Fibroblast of the conjunctiva (primary cell): ENCODE measurements at regions not wholly inside any gene's neighbourhood (a gene's known extent, or its start where the extent isn't known, plus 50 kb on each side); places are given as distances from the start of the nearest gene placed in this dataset.
"Not testable (repeated sequence)": the region's sequence is repeated elsewhere in the genome, so short reads cannot be mapped to it uniquely, and the experiment has no call there.

Experiments used
- DNase-seq: peaks from one replicate; pipeline ENCODE4 v3.0.0-alpha.2; 2010; ENCODE audit warnings: low read depth

- no peak for DNase-seq
Measured at GRCh38 chr11:103585401-103585800, 451.0 kb upstream of the DDI1 start.

- DNase-seq: no peak
Measured at GRCh38 chr11:103585911-103586310, 450.5 kb upstream of the DDI1 start.

GRCh38 chr11:103586756-103587155 is 449.7 kb upstream of the DDI1 start:
- DNase-seq: no peak

GRCh38 chr11:103587901-103588788 is 448.3 kb upstream of the DDI1 start:
- no peak for DNase-seq

GRCh38 chr11:103591554-103591953 is 444.9 kb upstream of the DDI1 start:
- DNase-seq: no peak

- no peak for DNase-seq
Measured at GRCh38 chr11:103594283-103594682, 442.2 kb upstream of the DDI1 start.

- DNase-seq: no peak
Measured at GRCh38 chr11:103596315-103596714, 440.1 kb upstream of the DDI1 start.

- peak; percentile 70 for DNase-seq
Measured at GRCh38 chr11:103601225-103601846, 435.1 kb upstream of the DDI1 start.

- DNase-seq: no peak
Measured at GRCh38 chr11:103602840-103603239, 433.6 kb upstream of the DDI1 start.

- DNase-seq: no peak
Measured at GRCh38 chr11:103604310-103604709, 432.1 kb upstream of the DDI1 start.

GRCh38 chr11:103608566-103608965 is 427.9 kb upstream of the DDI1 start:
- no peak for DNase-seq

GRCh38 chr11:103609117-103610066 is 427.0 kb upstream of the DDI1 start:
- DNase-seq: peak; percentile 84

GRCh38 chr11:103610435-103610834 is 426.0 kb upstream of the DDI1 start:
- no peak for DNase-seq

GRCh38 chr11:103611526-103612260 is 424.7 kb upstream of the DDI1 start:
- not testable (repeated sequence) for DNase-seq

GRCh38 chr11:103612451-103612850 is 424.0 kb upstream of the DDI1 start:
- not testable (repeated sequence) for DNase-seq

- DNase-seq: not testable (repeated sequence)
Measured at GRCh38 chr11:103616586-103616985, 419.9 kb upstream of the DDI1 start.

- DNase-seq: peak; percentile 4
Measured at GRCh38 chr11:103618528-103618927, 417.9 kb upstream of the DDI1 start.

- no peak for DNase-seq
Measured at GRCh38 chr11:103619480-103619879, 417.0 kb upstream of the DDI1 start.

- no peak for DNase-seq
Measured at GRCh38 chr11:103619938-103620337, 416.5 kb upstream of the DDI1 start.

- DNase-seq: no peak
Measured at GRCh38 chr11:103622296-103622695, 414.1 kb upstream of the DDI1 start.

GRCh38 chr11:103623933-103624332 is 412.5 kb upstream of the DDI1 start:
- DNase-seq: no peak
